ENCODE measurements at regions not wholly inside any gene's neighbourhood (a gene's known extent, or its start where the extent isn't known, plus 50 kb on each side); places are given as distances from the start of the nearest gene placed in this dataset.

DNA sequence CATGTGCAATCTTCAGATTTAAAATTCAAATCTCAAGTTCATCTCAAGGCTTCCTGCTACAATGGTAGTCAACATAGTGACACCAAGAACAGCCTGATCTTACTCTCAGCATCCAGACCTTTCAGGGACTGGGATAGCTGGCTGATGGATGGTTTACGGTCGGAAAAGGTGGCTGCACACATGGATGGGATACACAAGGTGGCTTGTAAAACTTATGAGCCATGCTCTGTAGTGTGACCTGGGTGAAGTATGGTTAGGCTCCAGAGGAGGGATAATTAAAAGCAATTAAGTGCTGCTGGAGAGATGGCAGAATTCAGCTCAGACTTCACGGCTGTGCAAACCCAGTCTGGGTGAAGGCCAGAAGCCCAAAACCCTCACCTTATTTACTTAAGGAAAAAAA, 379.5 kb downstream of the NFIB start:
- H3K79me2 ChIP-seq (ENCODE audit: control insufficient read depth, insufficient read depth, low read length), result no peaks in the 10 kb centered on the region
- H3K4me2 ChIP-seq (ENCODE audit: control insufficient read depth, extremely low read depth, insufficient read depth, low read depth, low read length), result no peak overlapping the region
- FAIRE-seq, result no peak
- H3K4me1 ChIP-seq (ENCODE audit: control insufficient read depth, extremely low read depth, insufficient read depth, low read length), result peaks cover 4% of the 10 kb centered on the region
- H3K9ac ChIP-seq (ENCODE audit: control insufficient read depth, extremely low read depth, insufficient read depth, low read length), result no peak overlapping the region
- no peaks in the 10 kb centered on the region for H3K36me3 ChIP-seq (ENCODE audit: control insufficient read depth in 2 of 2, extremely low read depth in 1 of 2, insufficient read depth in 2 of 2, low read length in 2 of 2)
- no peak for DNase-seq (ENCODE audit: low read depth, low spot score)
- TF ChIP-seq, protein P1, sequence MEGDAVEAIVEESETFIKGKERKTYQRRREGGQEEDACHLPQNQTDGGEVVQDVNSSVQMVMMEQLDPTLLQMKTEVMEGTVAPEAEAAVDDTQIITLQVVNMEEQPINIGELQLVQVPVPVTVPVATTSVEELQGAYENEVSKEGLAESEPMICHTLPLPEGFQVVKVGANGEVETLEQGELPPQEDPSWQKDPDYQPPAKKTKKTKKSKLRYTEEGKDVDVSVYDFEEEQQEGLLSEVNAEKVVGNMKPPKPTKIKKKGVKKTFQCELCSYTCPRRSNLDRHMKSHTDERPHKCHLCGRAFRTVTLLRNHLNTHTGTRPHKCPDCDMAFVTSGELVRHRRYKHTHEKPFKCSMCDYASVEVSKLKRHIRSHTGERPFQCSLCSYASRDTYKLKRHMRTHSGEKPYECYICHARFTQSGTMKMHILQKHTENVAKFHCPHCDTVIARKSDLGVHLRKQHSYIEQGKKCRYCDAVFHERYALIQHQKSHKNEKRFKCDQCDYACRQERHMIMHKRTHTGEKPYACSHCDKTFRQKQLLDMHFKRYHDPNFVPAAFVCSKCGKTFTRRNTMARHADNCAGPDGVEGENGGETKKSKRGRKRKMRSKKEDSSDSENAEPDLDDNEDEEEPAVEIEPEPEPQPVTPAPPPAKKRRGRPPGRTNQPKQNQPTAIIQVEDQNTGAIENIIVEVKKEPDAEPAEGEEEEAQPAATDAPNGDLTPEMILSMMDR (optimal IDR thresholded peaks at IDR 0.05 in 1 of 3, IDR thresholded peaks at IDR 0.05 in 1 of 3, conservative IDR thresholded peaks at IDR 0.05 in 1 of 3; ENCODE audit: extremely low read depth in 1 of 3, insufficient read depth in 2 of 3, low read length in 3 of 3), result no peak
- no peak for TF ChIP-seq EZH2 (IDR thresholded peaks at IDR 0.05; ENCODE audit: low read length)
- dilution Hi-C loops (cut with MboI; ENCODE audit: extremely low pct_ligation_motif_present, low sequenced_read_pairs), result no loop called here
- no peak overlapping the region for H3K27ac ChIP-seq (ENCODE audit: control insufficient read depth, insufficient read depth, low read length)
- no peaks in the 10 kb centered on the region for H3K27me3 ChIP-seq (ENCODE audit: control insufficient read depth, extremely low read depth, insufficient read depth, low read length)
- H3K9me1 ChIP-seq (ENCODE audit: control insufficient read depth, extremely low read depth, insufficient read depth, low read length), result no peaks in the 10 kb centered on the region
- no peak overlapping the region for H3K4me3 ChIP-seq (ENCODE audit: control insufficient read depth in 2 of 3, extremely low read depth in 1 of 3, insufficient read depth in 2 of 3, low read depth in 1 of 3, low read length in 3 of 3)
- no peaks in the 10 kb centered on the region for H3K9me3 ChIP-seq (ENCODE audit: control insufficient read depth, low read depth, low read length)
- H4K20me1 ChIP-seq (ENCODE audit: control insufficient read depth, extremely low read depth, insufficient read depth, low read length), result no peaks in the 10 kb centered on the region
- no peak overlapping the region for H2AFZ ChIP-seq (ENCODE audit: control insufficient read depth, low read length)

- Histone ChIP-seq H3K4me3 (ENCODE audit: control insufficient read depth in 2 of 3, extremely low read depth in 1 of 3, insufficient read depth in 2 of 3, low read depth in 1 of 3, low read length in 3 of 3) (no peak overlapping the region), H3K79me2 (ENCODE audit: control insufficient read depth, insufficient read depth, low read length) (no peaks in the 10 kb centered on the region), H3K36me3 (ENCODE audit: control insufficient read depth in 2 of 2, extremely low read depth in 1 of 2, insufficient read depth in 2 of 2, low read length in 2 of 2) (no peaks in the 10 kb centered on the region), H3K27me3 (ENCODE audit: control insufficient read depth, extremely low read depth, insufficient read depth, low read length) (no peaks in the 10 kb centered on the region), H4K20me1 (ENCODE audit: control insufficient read depth, extremely low read depth, insufficient read depth, low read length) (no peaks in the 10 kb centered on the region), H3K27ac (ENCODE audit: control insufficient read depth, insufficient read depth, low read length) (no peak overlapping the region), H3K4me1 (ENCODE audit: control insufficient read depth, extremely low read depth, insufficient read depth, low read length) (no peaks in the 10 kb centered on the region), H2AFZ (ENCODE audit: control insufficient read depth, low read length) (no peak overlapping the region), H3K9ac (ENCODE audit: control insufficient read depth, extremely low read depth, insufficient read depth, low read length) (no peak overlapping the region), H3K9me3 (ENCODE audit: control insufficient read depth, low read depth, low read length) (no peaks in the 10 kb centered on the region), H3K9me1 (ENCODE audit: control insufficient read depth, extremely low read depth, insufficient read depth, low read length) (no peaks in the 10 kb centered on the region), H3K4me2 (ENCODE audit: control insufficient read depth, extremely low read depth, insufficient read depth, low read depth, low read length) (no peak overlapping the region)
- dilution Hi-C loops (cut with MboI; ENCODE audit: extremely low pct_ligation_motif_present, low sequenced_read_pairs), result no loop called here
- no peak for TF ChIP-seq EZH2 (IDR thresholded peaks at IDR 0.05; ENCODE audit: low read length)
- TF ChIP-seq, protein P1 (optimal IDR thresholded peaks at IDR 0.05 in 1 of 3, IDR thresholded peaks at IDR 0.05 in 1 of 3, conservative IDR thresholded peaks at IDR 0.05 in 1 of 3; ENCODE audit: extremely low read depth in 1 of 3, insufficient read depth in 2 of 3, low read length in 3 of 3), result no peak
- no peak for FAIRE-seq
- DNase-seq (ENCODE audit: low read depth, low spot score), result no peak
These were observed 380.7 kb downstream of the NFIB start for GRCh38 chr9:13933268-13933656.

Data from keratinocyte (primary cell).